OCI-LY7 (cell line): ENCODE measurements at regions not wholly inside any gene's neighbourhood (a gene's known extent, or its start where the extent isn't known, plus 50 kb on each side); places are given as distances from the start of the nearest gene placed in this dataset.

Experiments used
- BruUV-seq: library from RNA; stranded (reverse); fragments of 400-500 nt; replicated peaks from 2 replicates; lab custom pipeline; 2021; lab: Mats Ljungman, UMichigan
- CTCF ChIA-PET: fragments of 300-600 bp; sonication (Branson Sonifier 250); formaldehyde crosslinking; loops from one replicate; lab custom pipeline; 2022; ENCODE audit warnings: antibody characterized with exemption; ENCODE audit not compliant: unreplicated experiment; lab: Charles Lee
- POLR2A ChIA-PET: fragments of 300-600 bp; sonication (Branson Sonifier 250); formaldehyde crosslinking; loops from one replicate; lab custom pipeline; 2022; ENCODE audit warnings: antibody characterized with exemption; lab: Charles Lee
- DNase-seq: peaks from one replicate; pipeline ENCODE4 v3.0.0-alpha.2; 2015; ENCODE audit warnings: low spot score
- H2AFZ ChIP-seq: fragments of 200-600 bp; sonication (generic), shearing (Covaris generic); 2 replicates; pipeline ENCODE4 v1.6.1; 2014; ENCODE audit warnings: mild to moderate bottlenecking, antibody characterized with exemption, low read length, moderate library complexity
- H3K27ac ChIP-seq: fragments of 200-600 bp; sonication (generic); 2 replicates; pipeline ENCODE4 v1.5.1; 2014; ENCODE audit warnings: mixed run types, low read depth, mild to moderate bottlenecking, moderate library complexity, low read length, inconsistent platforms; ENCODE audit not compliant: poor library complexity, severe bottlenecking
- H3K36me3 ChIP-seq: fragments of 200-600 bp; sonication (generic); 2 replicates; pipeline ENCODE4 v1.6.1; 2014; ENCODE audit warnings: mild to moderate bottlenecking, antibody characterized with exemption, low read length, moderate library complexity, mixed read lengths; ENCODE audit not compliant: insufficient read depth
- H3K4me1 ChIP-seq: fragments of 200-600 bp; sonication (generic); 2 replicates; pipeline ENCODE4 v1.5.1; 2014; ENCODE audit warnings: mild to moderate bottlenecking, low read length; ENCODE audit not compliant: insufficient read depth, poor library complexity, severe bottlenecking
- H3K4me2 ChIP-seq: fragments of 200-600 bp; sonication (generic); 2 replicates; pipeline ENCODE4 v1.6.1; 2014; ENCODE audit warnings: mild to moderate bottlenecking, low read length
- H3K4me3 ChIP-seq: fragments of 200-600 bp; sonication (generic); 2 replicates; pipeline ENCODE4 v1.5.1; 2014; ENCODE audit warnings: mild to moderate bottlenecking, low read depth, low read length; ENCODE audit not compliant: poor library complexity, severe bottlenecking
- H3K79me2 ChIP-seq: fragments of 200-600 bp; sonication (generic); 2 replicates; pipeline ENCODE4 v1.6.1; 2016; ENCODE audit warnings: low read depth, mild to moderate bottlenecking, low read length, moderate library complexity, mixed read lengths; ENCODE audit not compliant: insufficient read depth
- H3K9me2 ChIP-seq: fragments of 200-600 bp; sonication (generic); 2 replicates; pipeline ENCODE4 v1.6.1; 2016; ENCODE audit warnings: mild to moderate bottlenecking, low read length, mixed read lengths; ENCODE audit not compliant: insufficient read depth
- H3K9me3 ChIP-seq: fragments of 200-600 bp; sonication (generic); 2 replicates; pipeline ENCODE4 v1.6.1; 2014; ENCODE audit warnings: mild to moderate bottlenecking, mixed run types, low read length, mixed read lengths
- H4K20me1 ChIP-seq: fragments of 200-600 bp; sonication (generic); 2 replicates; pipeline ENCODE4 v1.6.1; 2014; ENCODE audit warnings: mild to moderate bottlenecking, antibody characterized with exemption, low read length, moderate library complexity, mixed read lengths; ENCODE audit not compliant: insufficient read depth
- EZH2phosphoT487 ChIP-seq: fragments of 200-600 bp; sonication (generic); IDR thresholded peaks from 2 replicates; pipeline ENCODE4 v1.6.1; 2018; ENCODE audit warnings: low read depth, borderline replicate concordance, mild to moderate bottlenecking, mixed run types, antibody characterized with exemption, low read length, moderate library complexity, mixed read lengths
- intact Hi-C: fragments of 100-400 bp; cut with micrococcal nuclease; formaldehyde crosslinking; loops from one replicate; pipeline ENCODE4 v1.10.0; 2022; ENCODE audit not compliant: unreplicated experiment
- TF ChIP-seq, protein P1 (sequence below): fragments of 200-600 bp; sonication (generic); conservative IDR thresholded peaks from 2 replicates; pipeline ENCODE4 v1.5.1; 2014; ENCODE audit warnings: mild to moderate bottlenecking, antibody characterized with exemption, low read length, moderate library complexity, mixed read lengths

DNA sequence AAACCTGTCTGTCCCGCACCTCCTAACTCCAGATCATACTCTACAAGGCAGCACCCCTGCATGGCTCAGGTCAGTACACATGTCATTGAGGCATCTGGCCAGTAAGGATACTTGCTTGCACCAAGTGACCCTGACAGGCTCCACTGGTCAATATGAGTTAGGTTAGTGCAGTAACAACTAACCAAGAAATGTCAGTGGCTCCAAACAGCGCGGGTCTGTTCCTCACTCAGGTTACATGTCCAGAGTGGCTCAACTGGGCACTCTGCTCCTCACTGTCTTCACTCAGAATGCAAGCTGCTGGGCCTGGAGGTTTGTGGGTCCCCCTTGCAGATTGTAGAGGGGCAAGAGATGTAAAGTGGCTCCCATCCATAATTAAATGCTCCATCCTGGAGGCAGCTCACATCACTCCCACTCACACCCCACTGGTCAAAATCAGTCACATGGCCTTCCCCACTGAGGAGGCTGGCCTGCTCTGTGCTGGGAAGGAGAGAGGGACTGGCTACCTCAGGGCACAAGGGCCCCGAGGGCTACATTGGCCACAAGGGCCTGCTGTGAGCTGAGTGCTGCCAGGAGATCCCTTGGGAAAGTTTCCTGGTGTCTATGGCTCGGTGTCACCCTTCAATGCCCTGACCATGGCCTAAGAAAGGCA lies 109.1 kb upstream of the GDF10 start:
- no peak overlapping the region for H3K4me3 ChIP-seq
- TF ChIP-seq, protein P1, sequence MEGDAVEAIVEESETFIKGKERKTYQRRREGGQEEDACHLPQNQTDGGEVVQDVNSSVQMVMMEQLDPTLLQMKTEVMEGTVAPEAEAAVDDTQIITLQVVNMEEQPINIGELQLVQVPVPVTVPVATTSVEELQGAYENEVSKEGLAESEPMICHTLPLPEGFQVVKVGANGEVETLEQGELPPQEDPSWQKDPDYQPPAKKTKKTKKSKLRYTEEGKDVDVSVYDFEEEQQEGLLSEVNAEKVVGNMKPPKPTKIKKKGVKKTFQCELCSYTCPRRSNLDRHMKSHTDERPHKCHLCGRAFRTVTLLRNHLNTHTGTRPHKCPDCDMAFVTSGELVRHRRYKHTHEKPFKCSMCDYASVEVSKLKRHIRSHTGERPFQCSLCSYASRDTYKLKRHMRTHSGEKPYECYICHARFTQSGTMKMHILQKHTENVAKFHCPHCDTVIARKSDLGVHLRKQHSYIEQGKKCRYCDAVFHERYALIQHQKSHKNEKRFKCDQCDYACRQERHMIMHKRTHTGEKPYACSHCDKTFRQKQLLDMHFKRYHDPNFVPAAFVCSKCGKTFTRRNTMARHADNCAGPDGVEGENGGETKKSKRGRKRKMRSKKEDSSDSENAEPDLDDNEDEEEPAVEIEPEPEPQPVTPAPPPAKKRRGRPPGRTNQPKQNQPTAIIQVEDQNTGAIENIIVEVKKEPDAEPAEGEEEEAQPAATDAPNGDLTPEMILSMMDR = no peak
- TF ChIP-seq EZH2phosphoT487 = no peak
- intact Hi-C loops = no loop called here
- no TSS peak for BruUV-seq
- no peaks in the 10 kb centered on the region for H4K20me1 ChIP-seq
- H3K27ac ChIP-seq = no peak overlapping the region
- CTCF ChIA-PET = no interaction called here
- no peak overlapping the region for H2AFZ ChIP-seq
- DNase-seq = no peak
- H3K79me2 ChIP-seq = no peaks in the 10 kb centered on the region
- no peaks in the 10 kb centered on the region for H3K9me3 ChIP-seq
- no peak overlapping the region for H3K4me2 ChIP-seq
- no peaks in the 10 kb centered on the region for H3K36me3 ChIP-seq
- H3K9me2 ChIP-seq = no peaks in the 10 kb centered on the region
- no peaks in the 10 kb centered on the region for H3K4me1 ChIP-seq
- POLR2A ChIA-PET = no interaction called here

DNA sequence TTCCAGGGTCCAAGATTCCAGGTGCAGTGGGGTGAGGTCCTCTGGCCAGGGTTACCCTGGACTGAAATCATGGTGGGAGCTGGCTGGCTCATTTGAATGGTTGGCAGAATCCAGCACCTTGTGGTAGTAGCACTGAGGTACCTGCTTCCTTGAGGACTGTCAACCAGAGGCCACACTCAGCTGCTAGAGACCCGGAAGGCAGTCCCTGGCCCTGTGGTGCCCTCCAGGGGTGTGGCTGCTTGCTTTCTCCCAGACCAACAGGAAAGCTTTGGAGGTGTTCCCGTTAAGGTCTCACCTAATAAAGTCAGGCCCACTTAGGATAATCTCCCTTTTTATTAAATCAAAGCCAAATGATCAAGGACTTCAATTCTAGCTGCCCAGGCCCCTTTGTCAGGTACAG lies 107.7 kb upstream of the GDF10 start:
- CTCF ChIA-PET = no interaction called here
- TF ChIP-seq EZH2phosphoT487 = no peak
- TF ChIP-seq, protein P1 = no peak
- Histone ChIP-seq H3K4me2 (no peak overlapping the region), H3K9me3 (no peaks in the 10 kb centered on the region), H3K27ac (no peak overlapping the region), H3K4me1 (no peaks in the 10 kb centered on the region), H3K36me3 (no peaks in the 10 kb centered on the region), H3K9me2 (no peaks in the 10 kb centered on the region), H4K20me1 (no peaks in the 10 kb centered on the region), H3K79me2 (no peaks in the 10 kb centered on the region), H2AFZ (no peak overlapping the region), H3K4me3 (no peak overlapping the region)
- intact Hi-C loops = no loop called here
- no peak for DNase-seq
- BruUV-seq = no TSS peak
- POLR2A ChIA-PET = no interaction called here

DNA sequence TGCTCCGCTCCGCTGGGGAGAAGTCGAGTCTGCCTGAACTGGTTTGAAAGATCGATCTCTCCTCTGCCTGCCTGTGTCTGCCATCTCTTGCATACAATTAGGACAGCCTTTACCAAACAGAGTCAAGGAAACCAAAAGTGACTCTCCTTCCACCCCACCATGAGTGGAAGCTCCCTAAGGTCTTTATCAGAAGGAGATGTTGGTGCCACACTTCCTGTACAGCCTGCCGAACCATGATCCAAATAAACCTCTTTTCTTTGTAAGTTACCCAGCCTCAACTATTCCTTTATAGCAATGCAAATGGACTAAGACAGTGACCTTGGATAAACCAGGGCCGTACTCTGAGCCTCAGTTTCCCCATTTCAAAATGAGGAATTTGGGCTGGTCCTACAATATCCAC lies 106.3 kb upstream of the GDF10 start:
- no peaks in the 10 kb centered on the region for H3K9me2 ChIP-seq
- H3K4me3 ChIP-seq = no peak overlapping the region
- H3K36me3 ChIP-seq = no peaks in the 10 kb centered on the region
- H3K4me2 ChIP-seq = no peak overlapping the region
- ChIA-PET POLR2A (no interaction called here), CTCF (no interaction called here)
- no peaks in the 10 kb centered on the region for H3K4me1 ChIP-seq
- H3K79me2 ChIP-seq = no peaks in the 10 kb centered on the region
- no peak overlapping the region for H2AFZ ChIP-seq
- no peaks in the 10 kb centered on the region for H3K9me3 ChIP-seq
- intact Hi-C loops = no loop called here
- no peaks in the 10 kb centered on the region for H4K20me1 ChIP-seq
- no peak overlapping the region for H3K27ac ChIP-seq
- BruUV-seq = no TSS peak
- TF ChIP-seq, protein P1 = no peak
- TF ChIP-seq EZH2phosphoT487 = no peak
- no peak for DNase-seq
